A549 (cell line): ENCODE measurements at regions not wholly inside any gene's neighbourhood (a gene's known extent, or its start where the extent isn't known, plus 50 kb on each side); places are given as distances from the start of the nearest gene placed in this dataset.

Experiments used
- ATOH8 ChIP-seq: fragments of 250-450 bp; sonication (Bioruptor Pico); IDR thresholded peaks from 2 replicates; pipeline ENCODE4 v1.5.0; 2020; ENCODE audit warnings: low read depth, mild to moderate bottlenecking, moderate library complexity
- CTCF ChIP-seq: fragments of >200 bp; sonication (Bioruptor Twin); formaldehyde crosslinking; IDR thresholded peaks from 3 replicates; pipeline ENCODE4 v1.5.1; 2016
- E2F6 ChIP-seq: IDR thresholded peaks from 2 replicates; pipeline ENCODE4 v1.6.1; 2012; ENCODE audit warnings: low read depth, borderline replicate concordance
- HOXB5 ChIP-seq: fragments of 250-450 bp; sonication (Bioruptor Pico); IDR thresholded peaks from 2 replicates; pipeline ENCODE4 v1.5.0; 2020; ENCODE audit warnings: mild to moderate bottlenecking, moderate library complexity
- MAX ChIP-seq: IDR thresholded peaks from 2 replicates; pipeline ENCODE4 v1.6.1; 2012
- MAZ ChIP-seq: fragments of 150-350 bp; IDR thresholded peaks from 2 replicates; pipeline ENCODE4 v1.6.1; 2014; ENCODE audit warnings: antibody characterized with exemption, low read depth, low read length, borderline replicate concordance
- POLR2A ChIP-seq: IDR thresholded peaks from 2 replicates; pipeline ENCODE4 v1.6.1; 2012; ENCODE audit warnings: mild to moderate bottlenecking, low read length
- POLR2AphosphoS2 ChIP-seq: conservative IDR thresholded peaks from 2 replicates; pipeline ENCODE4 v1.6.1; 2012; ENCODE audit warnings: low read length, improper control_type of control experiment, inconsistent platforms
- RAD21 ChIP-seq, 2 experiments: fragments of >200 bp in 1 of 2; sonication (Bioruptor Twin) in 1 of 2; formaldehyde crosslinking in 1 of 2; IDR thresholded peaks in 1 of 2; conservative IDR thresholded peaks in 1 of 2; 2 replicates in 1 of 2; 3 replicates in 1 of 2; pipeline ENCODE4 v1.6.1; 2012 to 2018; ENCODE audit warnings: inconsistent platforms in 1 of 2
- REST ChIP-seq: fragments of 200-600 bp; sonication (generic); IDR thresholded peaks from 2 replicates; pipeline ENCODE4 v1.6.1; 2016; ENCODE audit warnings: antibody characterized with exemption, mild to moderate bottlenecking, moderate library complexity
- SMC3 ChIP-seq: fragments of >200 bp; sonication (Bioruptor Twin); formaldehyde crosslinking; IDR thresholded peaks from 3 replicates; pipeline ENCODE4 v1.6.1; 2018; ENCODE audit warnings: inconsistent platforms
- SREBF2 ChIP-seq: fragments of 450-650 bp; IDR thresholded peaks from 2 replicates; pipeline ENCODE4 v1.6.1; 2014; ENCODE audit warnings: mild to moderate bottlenecking, moderate library complexity
- ZSCAN20 ChIP-seq: fragments of 250-450 bp; sonication (Bioruptor Pico); IDR thresholded peaks from 2 replicates; pipeline ENCODE4 v1.8.0; 2022; ENCODE audit warnings: mild to moderate bottlenecking, moderate library complexity

- TF ChIP-seq E2F6 (no peak), POLR2AphosphoS2 (no peak), ATOH8 (CRISPR knock-in tag) (no peak), SREBF2 (no peak), MAX (no peak), RAD21 (conservative IDR thresholded peaks at IDR 0.05 in 1 of 2, IDR thresholded peaks at IDR 0.05 in 1 of 2) (no peak), HOXB5 (no peak), CTCF (no peak), POLR2A (no peak), SMC3 (no peak), MAZ (no peak), ZSCAN20 (no peak), REST (no peak)
Measured at GRCh38 chr9:30851600-30851999, 1532.8 kb upstream of the ACO1 start.
